GM21360 (cell line): ENCODE measurements at regions not wholly inside any gene's neighbourhood (a gene's known extent, or its start where the extent isn't known, plus 50 kb on each side); places are given as distances from the start of the nearest gene placed in this dataset.
"Not testable (repeated sequence)": the region's sequence is repeated elsewhere in the genome, so short reads cannot be mapped to it uniquely, and the experiment has no call there.

Source experiments
- ATAC-seq: cut with Tn5 transposase; IDR thresholded peaks from one replicate; pipeline ENCODE4 v1.9.1; 2021; ENCODE audit warnings: mild to moderate bottlenecking, moderate library complexity; ENCODE audit not compliant: unreplicated experiment

- ATAC-seq = no peak
These were observed 97.2 kb downstream of the KDR start for GRCh38 chr4:55028196-55028595.

- ATAC-seq = no peak
These were observed 97.8 kb downstream of the KDR start for GRCh38 chr4:55027596-55027995.

GRCh38 chr4:55025456-55025855 lies 99.9 kb downstream of the KDR start:
- ATAC-seq = not testable (repeated sequence)

GRCh38 chr4:55023030-55023429 lies 102.4 kb downstream of the KDR start:
- ATAC-seq = no peak

GRCh38 chr4:55021214-55021613 lies 104.2 kb downstream of the KDR start:
- no peak for ATAC-seq

GRCh38 chr4:55020131-55020530 lies 105.3 kb downstream of the KDR start:
- no peak for ATAC-seq

- no peak for ATAC-seq
These were observed 106.4 kb downstream of the KDR start for GRCh38 chr4:55018978-55019377.

GRCh38 chr4:55018521-55018920 lies 106.9 kb downstream of the KDR start:
- no peak for ATAC-seq

GRCh38 chr4:55017406-55017805 lies 108.0 kb downstream of the KDR start:
- ATAC-seq = no peak

GRCh38 chr4:55016131-55016530 lies 109.3 kb downstream of the KDR start:
- no peak for ATAC-seq

- ATAC-seq = no peak
These were observed 110.5 kb downstream of the KDR start for GRCh38 chr4:55014876-55015275.

- no peak for ATAC-seq
These were observed 111.9 kb downstream of the KDR start for GRCh38 chr4:55013431-55013955.

- no peak for ATAC-seq
These were observed 112.8 kb downstream of the KDR start for GRCh38 chr4:55012363-55013230.

GRCh38 chr4:55011761-55012160 lies 113.6 kb downstream of the KDR start:
- no peak for ATAC-seq

GRCh38 chr4:55010550-55010949 lies 114.8 kb downstream of the KDR start:
- no peak for ATAC-seq

GRCh38 chr4:55008166-55009056 lies 117.0 kb downstream of the KDR start:
- ATAC-seq = no peak

GRCh38 chr4:55005910-55006309 lies 119.5 kb downstream of the KDR start:
- ATAC-seq = no peak

- no peak for ATAC-seq
These were observed 120.6 kb downstream of the KDR start for GRCh38 chr4:55004831-55005230.

- no peak for ATAC-seq
These were observed 123.0 kb downstream of the KDR start for GRCh38 chr4:55002431-55002830.

- ATAC-seq = no peak
These were observed 123.9 kb downstream of the KDR start for GRCh38 chr4:55001538-55001937.

- no peak for ATAC-seq
These were observed 126.4 kb downstream of the KDR start for GRCh38 chr4:54999003-54999402.
